Suprapubic skin (tissue), 4 donors: ENCODE measurements at regions not wholly inside any gene's neighbourhood (a gene's known extent, or its start where the extent isn't known, plus 50 kb on each side); places are given as distances from the start of the nearest gene placed in this dataset.

Experiments
- DNase-seq, 2 donors: peaks; one replicate each; pipeline ENCODE4 v3.0.0-alpha.2; 2019; ENCODE audit warnings: low spot score in 2 of 2
- H3K27ac ChIP-seq: fragments of 200-600 bp; sonication (generic); one replicate; pipeline ENCODE4 v1.5.1; 2019
- H3K27me3 ChIP-seq: fragments of 200-600 bp; sonication (generic); one replicate; pipeline ENCODE4 v1.5.1; 2019
- H3K36me3 ChIP-seq: fragments of 200-600 bp; sonication (generic); one replicate; pipeline ENCODE4 v1.5.1; 2019
- H3K4me1 ChIP-seq: fragments of 200-600 bp; sonication (generic); one replicate; pipeline ENCODE4 v1.5.1; 2019
- H3K4me3 ChIP-seq: fragments of 200-600 bp; sonication (generic); one replicate; pipeline ENCODE4 v1.5.1; 2019; ENCODE audit warnings: mild to moderate bottlenecking
- H3K9me3 ChIP-seq: fragments of 200-600 bp; sonication (generic); one replicate; pipeline ENCODE4 v1.5.1; 2019
- CTCF ChIP-seq, 2 donors: fragments of 200-600 bp in 1 of 2; fragments of 450-650 bp in 1 of 2; sonication (generic) in 1 of 2; IDR thresholded peaks; one replicate each; pipeline ENCODE4 v1.5.1; 2016 to 2019; ENCODE audit warnings: antibody characterized with exemption in 2 of 2, mild to moderate bottlenecking in 1 of 2, moderate library complexity in 1 of 2
- EP300 ChIP-seq: sonication (generic); formaldehyde crosslinking; IDR thresholded peaks from one replicate; pipeline ENCODE4 v1.6.1; 2017; ENCODE audit warnings: antibody characterized with exemption
- POLR2A ChIP-seq, 2 donors: fragments of 450-650 bp; IDR thresholded peaks; one replicate each; pipeline ENCODE4 v1.6.1; 2017; ENCODE audit warnings: antibody characterized with exemption in 2 of 2, mild to moderate bottlenecking in 2 of 2, moderate library complexity in 2 of 2
- POLR2AphosphoS5 ChIP-seq, 3 donors: sonication (generic); formaldehyde crosslinking; IDR thresholded peaks; one replicate each; pipeline ENCODE4 v1.6.1; 2017; ENCODE audit warnings: antibody characterized with exemption in 3 of 3
- WGBS: methylation state at CpG from one replicate; pipeline ENCODE4 v1.1.5; 2018; 5-methylcytosine and 5-hydroxymethylcytosine counted together

- WGBS: 77% methylated on average over 5 of the region's 5 CpGs
- no peaks in the 10 kb centered on the region for H3K36me3 ChIP-seq
- no peaks in the 10 kb centered on the region for H3K27me3 ChIP-seq
- H3K4me3 ChIP-seq: no peak overlapping the region
- no peak for DNase-seq
- no peaks in the 10 kb centered on the region for H3K9me3 ChIP-seq
- TF ChIP-seq EP300 (no peak), POLR2AphosphoS5 (IDR thresholded peaks at IDR 0.05) (no peak), POLR2A (IDR thresholded peaks at IDR 0.05) (no peak), CTCF (IDR thresholded peaks at IDR 0.05) (no peak)
- peaks cover 14% of the 10 kb centered on the region for H3K4me1 ChIP-seq
- H3K27ac ChIP-seq: no peak overlapping the region
Observed at GRCh38 chr1:59138402-59138801, 158.5 kb upstream of the FGGY start.

- no peak overlapping the region for H3K27ac ChIP-seq
Observed at GRCh38 chr1:59139396-59139795, 157.5 kb upstream of the FGGY start.

GRCh38 chr1:59141267-59141863 lies 155.5 kb upstream of the FGGY start:
- WGBS: 76% methylated on average over 3 of the region's 4 CpGs
- H3K27ac ChIP-seq: no peak overlapping the region
- DNase-seq: no peak

More at GRCh38 chr1:59139396-59139795, 157.5 kb upstream of the FGGY start:
- Histone ChIP-seq H3K9me3 (no peaks in the 10 kb centered on the region), H3K36me3 (no peaks in the 10 kb centered on the region), H3K4me3 (no peak overlapping the region), H3K27me3 (no peaks in the 10 kb centered on the region), H3K4me1 (peaks cover 24% of the 10 kb centered on the region)
- DNase-seq: no peak
- 81% methylated on average over 2 of the region's 2 CpGs for WGBS
- TF ChIP-seq POLR2AphosphoS5 (IDR thresholded peaks at IDR 0.05) (no peak), EP300 (no peak), CTCF (IDR thresholded peaks at IDR 0.05) (no peak), POLR2A (IDR thresholded peaks at IDR 0.05) (no peak)

GRCh38 chr1:59142311-59143132 lies 154.4 kb upstream of the FGGY start:
- Histone ChIP-seq H3K27me3 (no peaks in the 10 kb centered on the region), H3K4me3 (no peak overlapping the region), H3K9me3 (no peaks in the 10 kb centered on the region), H3K4me1 (peaks cover 33% of the 10 kb centered on the region), H3K27ac (no peak overlapping the region), H3K36me3 (no peaks in the 10 kb centered on the region)
- 63% methylated on average over 9 of the region's 9 CpGs for WGBS
- DNase-seq: no peak
- TF ChIP-seq POLR2AphosphoS5 (IDR thresholded peaks at IDR 0.05) (no peak), EP300 (no peak), POLR2A (IDR thresholded peaks at IDR 0.05) (no peak), CTCF (IDR thresholded peaks at IDR 0.05) (no peak)

More at GRCh38 chr1:59141267-59141863, 155.5 kb upstream of the FGGY start:
- peaks cover 24% of the 10 kb centered on the region for H3K4me1 ChIP-seq
- no peak overlapping the region for H3K4me3 ChIP-seq
- no peaks in the 10 kb centered on the region for H3K27me3 ChIP-seq
- TF ChIP-seq EP300 (no peak), POLR2A (IDR thresholded peaks at IDR 0.05) (no peak), CTCF (IDR thresholded peaks at IDR 0.05) (no peak), POLR2AphosphoS5 (IDR thresholded peaks at IDR 0.05) (no peak)
- H3K36me3 ChIP-seq: no peaks in the 10 kb centered on the region
- no peaks in the 10 kb centered on the region for H3K9me3 ChIP-seq

- Histone ChIP-seq H3K36me3 (no peaks in the 10 kb centered on the region), H3K4me1 (peaks cover 34% of the 10 kb centered on the region), H3K27me3 (no peaks in the 10 kb centered on the region), H3K9me3 (no peaks in the 10 kb centered on the region), H3K4me3 (no peak overlapping the region), H3K27ac (no peak overlapping the region)
- WGBS: 20% methylated on average over 2 of the region's 2 CpGs
- TF ChIP-seq POLR2AphosphoS5 (IDR thresholded peaks at IDR 0.05) (no peak), CTCF (IDR thresholded peaks at IDR 0.05) (no peak), EP300 (no peak), POLR2A (IDR thresholded peaks at IDR 0.05) (no peak)
- DNase-seq: no peak
Observed at GRCh38 chr1:59143133-59143487, 153.8 kb upstream of the FGGY start.
